ENCODE measurements at regions not wholly inside any gene's neighbourhood (a gene's known extent, or its start where the extent isn't known, plus 50 kb on each side); places are given as distances from the start of the nearest gene placed in this dataset.

GRCh38 chr2:125224188-125224587 is 1199.1 kb downstream of the CNTNAP5 start:
- TF ChIP-seq CTCF (IDR thresholded peaks at IDR 0.05; ENCODE audit: poor library complexity) (no peak), EZH2 (IDR thresholded peaks at IDR 0.05; ENCODE audit: borderline replicate concordance) (no peak)
